ENCODE measurements at regions not wholly inside any gene's neighbourhood (a gene's known extent, or its start where the extent isn't known, plus 50 kb on each side); places are given as distances from the start of the nearest gene placed in this dataset.

- DNase-seq (ENCODE audit: low spot score) = no peak
These were observed 134.5 kb upstream of the SMIM23 start for GRCh38 chr5:171651102-171651501.

- DNase-seq (ENCODE audit: low spot score) = no peak
These were observed 130.7 kb upstream of the SMIM23 start for GRCh38 chr5:171654881-171655280.

GRCh38 chr5:171657473-171657872 lies 128.1 kb upstream of the SMIM23 start:
- no peak for DNase-seq (ENCODE audit: low spot score)

- DNase-seq (ENCODE audit: low spot score) = no peak
These were observed 125.7 kb upstream of the SMIM23 start for GRCh38 chr5:171659896-171660295.

- DNase-seq (ENCODE audit: low spot score) = no peak
These were observed 125.2 kb upstream of the SMIM23 start for GRCh38 chr5:171660434-171660833.

- no peak for DNase-seq (ENCODE audit: low spot score)
These were observed 124.5 kb upstream of the SMIM23 start for GRCh38 chr5:171661143-171661542.

- no peak for DNase-seq (ENCODE audit: low spot score)
These were observed 122.1 kb upstream of the SMIM23 start for GRCh38 chr5:171663311-171664085.

- DNase-seq (ENCODE audit: low spot score) = no peak
These were observed 121.1 kb upstream of the SMIM23 start for GRCh38 chr5:171664489-171664888.

- no peak for DNase-seq (ENCODE audit: low spot score)
These were observed 118.8 kb upstream of the SMIM23 start for GRCh38 chr5:171666815-171667214.

GRCh38 chr5:171667341-171668096 lies 118.1 kb upstream of the SMIM23 start:
- peak; percentile 62 for DNase-seq (ENCODE audit: low spot score)

GRCh38 chr5:171668097-171668412 lies 117.6 kb upstream of the SMIM23 start:
- no peak for DNase-seq (ENCODE audit: low spot score)

GRCh38 chr5:171669571-171669970 lies 116.0 kb upstream of the SMIM23 start:
- DNase-seq (ENCODE audit: low spot score) = no peak

GRCh38 chr5:171672556-171672955 lies 113.1 kb upstream of the SMIM23 start:
- DNase-seq (ENCODE audit: low spot score) = no peak

GRCh38 chr5:171673328-171673727 lies 112.3 kb upstream of the SMIM23 start:
- DNase-seq (ENCODE audit: low spot score) = no peak

GRCh38 chr5:171673840-171674239 lies 111.8 kb upstream of the SMIM23 start:
- DNase-seq (ENCODE audit: low spot score) = no peak

- DNase-seq (ENCODE audit: low spot score) = no peak
These were observed 110.1 kb upstream of the SMIM23 start for GRCh38 chr5:171675511-171675910.

- no peak for DNase-seq (ENCODE audit: low spot score)
These were observed 109.2 kb upstream of the SMIM23 start for GRCh38 chr5:171676286-171676944.

- no peak for DNase-seq (ENCODE audit: low spot score)
These were observed 107.0 kb upstream of the SMIM23 start for GRCh38 chr5:171678646-171679045.

GRCh38 chr5:171680485-171680884 lies 105.1 kb upstream of the SMIM23 start:
- DNase-seq (ENCODE audit: low spot score) = no peak

GRCh38 chr5:171681061-171681460 lies 104.6 kb upstream of the SMIM23 start:
- DNase-seq (ENCODE audit: low spot score) = no peak

- DNase-seq (ENCODE audit: low spot score) = peak; percentile 17
These were observed 103.9 kb upstream of the SMIM23 start for GRCh38 chr5:171681677-171682076.

- no peak for DNase-seq (ENCODE audit: low spot score)
These were observed 102.8 kb upstream of the SMIM23 start for GRCh38 chr5:171682801-171683200.

- no peak for DNase-seq (ENCODE audit: low spot score)
These were observed 101.4 kb upstream of the SMIM23 start for GRCh38 chr5:171684169-171684568.
